ENCODE measurements at regions not wholly inside any gene's neighbourhood (a gene's known extent, or its start where the extent isn't known, plus 50 kb on each side); places are given as distances from the start of the nearest gene placed in this dataset.

DNA sequence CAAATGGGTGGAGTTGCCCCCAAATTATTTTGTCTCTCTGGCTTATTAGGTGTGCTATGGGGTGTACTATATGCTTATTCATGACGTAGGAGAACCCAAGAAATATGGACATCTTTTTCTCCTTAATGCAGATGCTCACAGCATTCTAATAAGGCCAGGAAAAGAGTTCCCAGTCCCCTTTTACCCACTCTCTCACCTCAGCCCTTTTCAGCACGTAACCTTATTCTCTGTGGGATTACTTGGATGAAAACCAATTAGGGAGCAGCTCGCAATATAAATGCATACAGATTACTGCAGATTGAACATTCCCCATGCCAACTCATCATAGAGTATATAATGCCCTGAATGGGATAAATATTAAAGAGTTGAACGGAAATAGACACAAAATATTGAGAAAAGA is 891.2 kb upstream of the POU3F3 start:
- no peaks in the 10 kb centered on the region; the same call in 1 of the 2 replicates for H3K9me2 ChIP-seq (replicated peaks; ENCODE audit: insufficient read depth, low read length)
- H3K4me2 ChIP-seq (ENCODE audit: low read depth, low read length), result no peak overlapping the region
- H3F3A ChIP-seq (ENCODE audit: insufficient read depth, low read length), result no peaks in the 10 kb centered on the region
- TF ChIP-seq CTCF (IDR thresholded peaks at IDR 0.05; ENCODE audit: low read length), result no peak
- TF ChIP-seq EZH2 (optimal IDR thresholded peaks at IDR 0.05; ENCODE audit: low read depth, low read length), result no peak
- no peak for TF ChIP-seq EZH2phosphoT487 (IDR thresholded peaks at IDR 0.05; ENCODE audit: low read length)
- H2AFZ ChIP-seq (ENCODE audit: low read length), result no peak overlapping the region
- H3K9me3 ChIP-seq (replicated peaks; ENCODE audit: insufficient read depth, low read length), result no peaks in the 10 kb centered on the region
- no peak overlapping the region for H3K27ac ChIP-seq (ENCODE audit: low read length)
- no peaks in the 10 kb centered on the region for H3K27me3 ChIP-seq (replicated peaks; ENCODE audit: insufficient read depth, low read length)
- H3K79me2 ChIP-seq (ENCODE audit: low read length), result no peaks in the 10 kb centered on the region
- H3K4me1 ChIP-seq (ENCODE audit: low read length), result no peaks in the 10 kb centered on the region
- H3K9ac ChIP-seq (ENCODE audit: low read length), result no peak overlapping the region
- no peak overlapping the region for H3K4me3 ChIP-seq (ENCODE audit: low read length)
- no peak for DNase-seq
- no peaks in the 10 kb centered on the region for H3K36me3 ChIP-seq (replicated peaks; ENCODE audit: insufficient read depth, low read length)
- H4K20me1 ChIP-seq (ENCODE audit: insufficient read depth, low read length), result no peaks in the 10 kb centered on the region

DNA sequence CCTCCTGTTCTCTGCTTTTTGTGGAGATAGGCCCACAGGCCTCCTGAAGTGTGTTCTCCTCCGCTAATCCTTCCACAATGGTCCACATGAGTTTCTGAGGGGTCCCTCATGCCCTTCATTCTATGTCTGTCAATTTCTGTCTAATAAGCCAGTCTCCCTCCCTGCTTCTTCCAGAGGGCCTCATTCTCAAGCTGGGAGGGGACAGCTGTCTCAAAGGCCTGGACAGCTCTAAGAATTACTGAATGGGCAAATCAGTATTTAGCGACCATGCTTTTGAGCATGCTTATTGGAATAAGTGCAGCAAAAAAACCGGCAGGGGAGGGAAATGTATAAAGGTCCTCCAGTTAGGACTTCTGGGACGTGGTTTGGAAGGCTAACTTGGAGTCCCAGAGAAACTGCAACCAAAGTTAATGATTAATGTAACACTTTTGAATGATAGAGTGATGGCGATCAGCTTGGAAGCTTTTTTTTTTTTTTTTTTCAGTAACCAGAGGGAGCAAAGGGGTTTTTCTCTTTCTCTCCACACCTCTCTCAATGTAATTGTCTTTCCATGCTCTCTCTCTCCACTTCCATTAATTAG is 890.7 kb upstream of the POU3F3 start:
- no peaks in the 10 kb centered on the region for H3K9me3 ChIP-seq (replicated peaks; ENCODE audit: insufficient read depth, low read length)
- H3K79me2 ChIP-seq (ENCODE audit: low read length), result no peaks in the 10 kb centered on the region
- no peaks in the 10 kb centered on the region for H3F3A ChIP-seq (ENCODE audit: insufficient read depth, low read length)
- H3K27me3 ChIP-seq (replicated peaks; ENCODE audit: insufficient read depth, low read length), result no peaks in the 10 kb centered on the region
- no peak overlapping the region for H3K4me2 ChIP-seq (ENCODE audit: low read depth, low read length)
- H3K27ac ChIP-seq (ENCODE audit: low read length), result no peak overlapping the region
- no peak overlapping the region for H2AFZ ChIP-seq (ENCODE audit: low read length)
- H3K36me3 ChIP-seq (replicated peaks; ENCODE audit: insufficient read depth, low read length), result no peaks in the 10 kb centered on the region
- H3K4me3 ChIP-seq (ENCODE audit: low read length), result no peak overlapping the region
- no peaks in the 10 kb centered on the region for H4K20me1 ChIP-seq (ENCODE audit: insufficient read depth, low read length)
- H3K4me1 ChIP-seq (ENCODE audit: low read length), result no peaks in the 10 kb centered on the region
- DNase-seq, result no peak
- no peak overlapping the region for H3K9ac ChIP-seq (ENCODE audit: low read length)
- H3K9me2 ChIP-seq (replicated peaks; ENCODE audit: insufficient read depth, low read length), result no peaks in the 10 kb centered on the region; the same call in 1 of the 2 replicates
- no peak for TF ChIP-seq EZH2phosphoT487 (IDR thresholded peaks at IDR 0.05; ENCODE audit: low read length)
- TF ChIP-seq EZH2 (optimal IDR thresholded peaks at IDR 0.05; ENCODE audit: low read depth, low read length), result no peak
- no peak for TF ChIP-seq CTCF (IDR thresholded peaks at IDR 0.05; ENCODE audit: low read length)

DNA sequence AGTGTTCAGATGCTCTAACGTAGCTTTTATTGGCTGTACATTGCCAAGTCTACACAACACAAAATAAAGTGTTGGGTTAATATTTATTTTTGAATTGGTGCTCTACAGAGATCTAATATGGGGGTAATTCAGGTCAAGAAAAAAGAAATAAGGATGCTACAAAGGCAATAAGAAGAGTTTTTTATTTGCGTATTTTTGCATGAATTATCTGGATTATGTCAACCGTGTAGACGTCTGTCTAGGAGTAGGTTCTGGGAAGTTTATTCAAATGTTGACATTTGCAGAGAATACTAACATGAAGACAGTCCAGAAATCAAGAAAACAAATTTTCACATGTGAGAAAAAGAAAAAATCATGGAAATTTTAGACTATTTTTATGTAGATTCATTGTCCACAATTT is 876.7 kb upstream of the POU3F3 start:
- H3K27me3 ChIP-seq (replicated peaks; ENCODE audit: insufficient read depth, low read length), result no peaks in the 10 kb centered on the region
- no peak overlapping the region for H2AFZ ChIP-seq (ENCODE audit: low read length)
- TF ChIP-seq EZH2phosphoT487 (IDR thresholded peaks at IDR 0.05; ENCODE audit: low read length), result no peak
- no peak overlapping the region for H3K27ac ChIP-seq (ENCODE audit: low read length)
- DNase-seq, result no peak
- no peak overlapping the region for H3K4me3 ChIP-seq (ENCODE audit: low read length)
- no peaks in the 10 kb centered on the region for H4K20me1 ChIP-seq (ENCODE audit: insufficient read depth, low read length)
- H3K79me2 ChIP-seq (ENCODE audit: low read length), result no peaks in the 10 kb centered on the region
- no peaks in the 10 kb centered on the region for H3K9me2 ChIP-seq (replicated peaks; ENCODE audit: insufficient read depth, low read length)
- H3K4me2 ChIP-seq (ENCODE audit: low read depth, low read length), result no peak overlapping the region
- no peaks in the 10 kb centered on the region for H3F3A ChIP-seq (ENCODE audit: insufficient read depth, low read length)
- no peak overlapping the region for H3K9ac ChIP-seq (ENCODE audit: low read length)
- H3K36me3 ChIP-seq (replicated peaks; ENCODE audit: insufficient read depth, low read length), result no peaks in the 10 kb centered on the region
- H3K4me1 ChIP-seq (ENCODE audit: low read length), result no peaks in the 10 kb centered on the region
- no peaks in the 10 kb centered on the region for H3K9me3 ChIP-seq (replicated peaks; ENCODE audit: insufficient read depth, low read length)

DNA sequence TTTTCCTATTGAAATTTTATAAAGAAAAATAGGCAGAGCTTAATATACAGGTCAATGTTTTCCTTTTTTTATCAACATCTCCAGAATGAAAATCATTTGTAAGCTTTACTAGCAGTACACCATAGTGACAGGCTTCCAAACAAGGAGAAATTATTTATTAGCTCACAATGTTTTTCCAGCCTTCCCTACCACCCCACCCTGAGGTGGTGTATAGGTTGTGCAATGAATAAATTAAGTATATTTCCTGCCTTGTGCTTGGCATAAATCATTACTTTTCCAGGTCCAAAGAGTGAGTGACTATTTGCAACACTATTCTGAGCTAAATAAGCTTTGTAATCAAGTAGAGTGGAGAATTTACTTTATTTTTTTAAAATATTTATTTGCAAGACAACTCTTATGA is 876.2 kb upstream of the POU3F3 start:
- Histone ChIP-seq H3K27me3 (replicated peaks; ENCODE audit: insufficient read depth, low read length) (no peaks in the 10 kb centered on the region), H3K4me2 (ENCODE audit: low read depth, low read length) (no peak overlapping the region), H3K9me3 (replicated peaks; ENCODE audit: insufficient read depth, low read length) (no peaks in the 10 kb centered on the region), H4K20me1 (ENCODE audit: insufficient read depth, low read length) (no peaks in the 10 kb centered on the region), H3K79me2 (ENCODE audit: low read length) (no peaks in the 10 kb centered on the region), H3K9me2 (replicated peaks; ENCODE audit: insufficient read depth, low read length) (no peaks in the 10 kb centered on the region), H3K36me3 (replicated peaks; ENCODE audit: insufficient read depth, low read length) (no peaks in the 10 kb centered on the region), H3F3A (ENCODE audit: insufficient read depth, low read length) (no peaks in the 10 kb centered on the region), H3K27ac (ENCODE audit: low read length) (no peak overlapping the region), H3K4me3 (ENCODE audit: low read length) (no peak overlapping the region), H3K4me1 (ENCODE audit: low read length) (no peaks in the 10 kb centered on the region), H2AFZ (ENCODE audit: low read length) (no peak overlapping the region), H3K9ac (ENCODE audit: low read length) (no peak overlapping the region)
- no peak for DNase-seq
- no peak for TF ChIP-seq EZH2phosphoT487 (IDR thresholded peaks at IDR 0.05; ENCODE audit: low read length)
- TF ChIP-seq EZH2 (optimal IDR thresholded peaks at IDR 0.05; ENCODE audit: low read depth, low read length), result no peak
- no peak for TF ChIP-seq CTCF (IDR thresholded peaks at IDR 0.05; ENCODE audit: low read length)

Data from MM.1S (cell line).